DOHH2 (cell line): ENCODE measurements at regions not wholly inside any gene's neighbourhood (a gene's known extent, or its start where the extent isn't known, plus 50 kb on each side); places are given as distances from the start of the nearest gene placed in this dataset.

Experiments used
- CTCF ChIP-seq: fragments of 200-600 bp; sonication (generic); IDR thresholded peaks from one replicate; pipeline ENCODE4 v1.5.1; 2014; ENCODE audit warnings: antibody characterized with exemption, mild to moderate bottlenecking, low read depth, low read length; ENCODE audit not compliant: poor library complexity, severe bottlenecking
- EZH2phosphoT487 ChIP-seq: fragments of 200-600 bp; sonication (generic); IDR thresholded peaks from 2 replicates; pipeline ENCODE4 v1.6.1; 2017; ENCODE audit warnings: borderline replicate concordance, mild to moderate bottlenecking, antibody characterized with exemption, low read length, moderate library complexity, mixed read lengths

- TF ChIP-seq CTCF (no peak), EZH2phosphoT487 (no peak)
Observed at GRCh38 chr6:76831299-76831698, 632.0 kb downstream of the HTR1B start.
